Type B pancreatic cell (in vitro differentiated cells): ENCODE measurements at regions not wholly inside any gene's neighbourhood (a gene's known extent, or its start where the extent isn't known, plus 50 kb on each side); places are given as distances from the start of the nearest gene placed in this dataset.
"Not testable (repeated sequence)": the region's sequence is repeated elsewhere in the genome, so short reads cannot be mapped to it uniquely, and the experiment has no call there.

Experiments
- DNase-seq: peaks from one replicate; pipeline ENCODE4 v3.0.0; 2021; ENCODE audit warnings: mixed read lengths; ENCODE audit not compliant: unreplicated experiment; ENCODE audit errors: extremely low spot score
- H3K27ac Mint-ChIP-seq: 2 replicates; pipeline ENCODE4 v1.8.0; 2021; ENCODE audit warnings: mild to moderate bottlenecking, mixed read lengths
- H3K27me3 Mint-ChIP-seq: 2 replicates; pipeline ENCODE4 v1.8.0; 2021; ENCODE audit warnings: mixed read lengths
- H3K36me3 Mint-ChIP-seq: 2 replicates; pipeline ENCODE4 v1.8.0; 2021; ENCODE audit warnings: mixed read lengths
- H3K4me1 Mint-ChIP-seq: one replicate; pipeline ENCODE4 v1.8.0; 2021; ENCODE audit warnings: mixed read lengths; ENCODE audit not compliant: unreplicated experiment
- H3K4me3 Mint-ChIP-seq: 2 replicates; pipeline ENCODE4 v1.8.0; 2021; ENCODE audit warnings: mild to moderate bottlenecking, mixed read lengths
- H3K9me3 Mint-ChIP-seq: 2 replicates; pipeline ENCODE4 v1.8.0; 2021; ENCODE audit warnings: mixed read lengths
- TF ChIP-seq, protein P1 (sequence below): fragments of 200-600 bp; sonication (generic); conservative IDR thresholded peaks from 2 replicates; pipeline ENCODE4 v1.5.0; 2021; ENCODE audit warnings: antibody characterized with exemption, mild to moderate bottlenecking

DNA sequence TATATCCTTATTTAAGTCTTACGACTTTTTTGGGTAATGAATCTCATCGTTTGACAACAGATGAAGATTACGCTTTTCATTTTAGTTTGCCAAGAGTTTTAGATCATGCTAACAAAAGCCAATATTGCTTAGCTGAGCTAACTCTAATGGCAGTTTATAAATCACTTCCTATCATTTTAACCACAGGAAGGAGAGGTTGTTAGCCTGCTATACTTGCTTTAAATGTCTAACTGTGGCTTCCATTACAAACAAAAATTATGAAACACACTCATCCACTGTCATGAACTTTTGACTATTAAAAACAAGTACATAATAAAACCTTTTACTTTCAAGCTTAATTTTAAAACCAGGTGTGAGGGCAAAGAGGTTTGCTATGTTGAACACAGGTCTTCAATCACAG is 53.7 kb upstream of the ANKH start:
- TF ChIP-seq, protein P1, sequence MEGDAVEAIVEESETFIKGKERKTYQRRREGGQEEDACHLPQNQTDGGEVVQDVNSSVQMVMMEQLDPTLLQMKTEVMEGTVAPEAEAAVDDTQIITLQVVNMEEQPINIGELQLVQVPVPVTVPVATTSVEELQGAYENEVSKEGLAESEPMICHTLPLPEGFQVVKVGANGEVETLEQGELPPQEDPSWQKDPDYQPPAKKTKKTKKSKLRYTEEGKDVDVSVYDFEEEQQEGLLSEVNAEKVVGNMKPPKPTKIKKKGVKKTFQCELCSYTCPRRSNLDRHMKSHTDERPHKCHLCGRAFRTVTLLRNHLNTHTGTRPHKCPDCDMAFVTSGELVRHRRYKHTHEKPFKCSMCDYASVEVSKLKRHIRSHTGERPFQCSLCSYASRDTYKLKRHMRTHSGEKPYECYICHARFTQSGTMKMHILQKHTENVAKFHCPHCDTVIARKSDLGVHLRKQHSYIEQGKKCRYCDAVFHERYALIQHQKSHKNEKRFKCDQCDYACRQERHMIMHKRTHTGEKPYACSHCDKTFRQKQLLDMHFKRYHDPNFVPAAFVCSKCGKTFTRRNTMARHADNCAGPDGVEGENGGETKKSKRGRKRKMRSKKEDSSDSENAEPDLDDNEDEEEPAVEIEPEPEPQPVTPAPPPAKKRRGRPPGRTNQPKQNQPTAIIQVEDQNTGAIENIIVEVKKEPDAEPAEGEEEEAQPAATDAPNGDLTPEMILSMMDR, result no peak
- no peak for DNase-seq
- H3K4me3 Mint-ChIP-seq, result no peak overlapping the region
- peaks cover 18% of the 10 kb centered on the region for H3K4me1 Mint-ChIP-seq
- H3K27me3 Mint-ChIP-seq, result peaks cover 4% of the 10 kb centered on the region
- no peak overlapping the region for H3K27ac Mint-ChIP-seq
- H3K36me3 Mint-ChIP-seq, result no peaks in the 10 kb centered on the region
- H3K9me3 Mint-ChIP-seq, result no peaks in the 10 kb centered on the region

DNA sequence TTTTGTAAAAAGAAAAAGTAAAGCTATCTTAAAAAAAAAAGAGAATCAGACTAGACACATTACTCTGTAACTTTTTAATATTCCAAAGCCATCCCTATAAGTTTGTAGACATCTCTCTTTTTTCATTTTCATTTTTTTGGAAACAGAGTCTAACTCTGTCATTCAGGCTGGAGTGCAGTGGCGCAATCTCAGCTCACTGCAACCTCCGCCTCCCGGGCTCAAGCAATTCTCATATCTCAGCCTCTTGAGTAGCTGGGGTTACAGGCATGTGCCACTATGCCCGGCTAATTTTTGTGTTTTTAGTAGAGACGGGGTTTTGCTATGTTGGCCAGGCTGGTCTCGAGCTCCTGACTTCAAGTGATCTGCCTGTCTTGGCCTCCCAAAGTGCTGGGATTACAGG is 51.4 kb upstream of the ANKH start:
- not testable (repeated sequence) for H3K27me3 Mint-ChIP-seq, H3K27ac Mint-ChIP-seq, H3K9me3 Mint-ChIP-seq, H3K36me3 Mint-ChIP-seq, H3K4me3 Mint-ChIP-seq, DNase-seq
- peaks cover 18% of the 10 kb centered on the region for H3K4me1 Mint-ChIP-seq

DNA sequence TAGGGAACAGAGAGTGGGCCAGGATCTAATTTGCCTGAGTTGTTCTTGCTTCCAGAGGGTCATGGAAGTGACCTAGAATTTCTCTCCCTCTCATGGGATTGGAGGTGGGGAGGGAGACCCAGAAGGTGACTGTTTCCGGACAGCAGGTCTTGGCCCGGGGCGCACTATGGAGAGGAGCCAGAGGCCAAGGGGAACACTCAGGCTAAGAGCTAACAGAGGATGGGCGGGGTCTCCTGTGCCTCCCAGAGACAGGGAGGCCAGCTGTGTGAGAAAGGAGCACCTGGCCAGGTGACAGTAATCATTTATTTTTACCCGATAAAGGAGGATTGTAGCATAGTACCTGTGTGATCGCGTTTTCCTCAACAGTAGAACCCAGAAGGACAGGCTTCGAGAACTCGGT is 50.9 kb upstream of the ANKH start:
- DNase-seq, result no peak
- TF ChIP-seq, protein P1, result no peak
- peaks cover 4% of the 10 kb centered on the region for H3K9me3 Mint-ChIP-seq
- no peak overlapping the region for H3K27ac Mint-ChIP-seq
- peaks cover 7% of the 10 kb centered on the region for H3K27me3 Mint-ChIP-seq
- H3K4me1 Mint-ChIP-seq, result peaks cover 22% of the 10 kb centered on the region
- H3K36me3 Mint-ChIP-seq, result peaks cover 4% of the 10 kb centered on the region
- H3K4me3 Mint-ChIP-seq, result no peak overlapping the region
